OCI-LY7 (cell line): ENCODE measurements at regions not wholly inside any gene's neighbourhood (a gene's known extent, or its start where the extent isn't known, plus 50 kb on each side); places are given as distances from the start of the nearest gene placed in this dataset.

ENCODE experiments used
- EZH2phosphoT487 ChIP-seq: fragments of 200-600 bp; sonication (generic); IDR thresholded peaks from 2 replicates; pipeline ENCODE4 v1.6.1; 2018; ENCODE audit warnings: low read depth, borderline replicate concordance, mild to moderate bottlenecking, mixed run types, antibody characterized with exemption, low read length, moderate library complexity, mixed read lengths
- TF ChIP-seq, protein P1 (sequence below): fragments of 200-600 bp; sonication (generic); conservative IDR thresholded peaks from 2 replicates; pipeline ENCODE4 v1.5.1; 2014; ENCODE audit warnings: mild to moderate bottlenecking, antibody characterized with exemption, low read length, moderate library complexity, mixed read lengths

DNA sequence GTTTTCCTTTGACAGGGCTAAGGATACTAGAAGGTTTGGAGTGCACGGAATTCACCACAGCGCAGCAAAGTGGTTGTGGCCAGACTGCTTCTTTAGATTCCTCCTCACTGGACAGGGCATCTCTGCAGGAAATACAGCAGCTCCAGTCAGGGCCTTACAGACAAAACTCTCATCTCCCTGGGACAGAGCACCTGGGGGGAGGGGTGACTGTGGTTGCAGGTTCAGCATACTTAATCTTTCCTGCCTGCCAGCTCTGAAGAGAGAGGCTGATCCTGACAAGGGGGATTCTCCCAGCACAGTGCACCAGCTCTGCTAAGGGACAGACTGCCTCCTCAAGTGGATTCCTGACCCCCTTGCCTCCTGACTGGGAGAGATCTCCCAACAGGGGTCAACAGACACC lies 1257.9 kb downstream of the NXPH1 start:
- TF ChIP-seq, protein P1, sequence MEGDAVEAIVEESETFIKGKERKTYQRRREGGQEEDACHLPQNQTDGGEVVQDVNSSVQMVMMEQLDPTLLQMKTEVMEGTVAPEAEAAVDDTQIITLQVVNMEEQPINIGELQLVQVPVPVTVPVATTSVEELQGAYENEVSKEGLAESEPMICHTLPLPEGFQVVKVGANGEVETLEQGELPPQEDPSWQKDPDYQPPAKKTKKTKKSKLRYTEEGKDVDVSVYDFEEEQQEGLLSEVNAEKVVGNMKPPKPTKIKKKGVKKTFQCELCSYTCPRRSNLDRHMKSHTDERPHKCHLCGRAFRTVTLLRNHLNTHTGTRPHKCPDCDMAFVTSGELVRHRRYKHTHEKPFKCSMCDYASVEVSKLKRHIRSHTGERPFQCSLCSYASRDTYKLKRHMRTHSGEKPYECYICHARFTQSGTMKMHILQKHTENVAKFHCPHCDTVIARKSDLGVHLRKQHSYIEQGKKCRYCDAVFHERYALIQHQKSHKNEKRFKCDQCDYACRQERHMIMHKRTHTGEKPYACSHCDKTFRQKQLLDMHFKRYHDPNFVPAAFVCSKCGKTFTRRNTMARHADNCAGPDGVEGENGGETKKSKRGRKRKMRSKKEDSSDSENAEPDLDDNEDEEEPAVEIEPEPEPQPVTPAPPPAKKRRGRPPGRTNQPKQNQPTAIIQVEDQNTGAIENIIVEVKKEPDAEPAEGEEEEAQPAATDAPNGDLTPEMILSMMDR: no peak
- TF ChIP-seq EZH2phosphoT487: no peak
